ENCODE measurements at regions not wholly inside any gene's neighbourhood (a gene's known extent, or its start where the extent isn't known, plus 50 kb on each side); places are given as distances from the start of the nearest gene placed in this dataset.
A peak's percentile ranks its signal among the peaks of the same experiment; 100 is the strongest.
"Not testable (repeated sequence)": the region's sequence is repeated elsewhere in the genome, so short reads cannot be mapped to it uniquely, and the experiment has no call there.

GRCh38 chr5:58300346-58300895, 159.5 kb downstream of the PLK2 start:
- DNase-seq (ENCODE audit: low read depth, low spot score) = no peak

GRCh38 chr5:58299256-58299655, 160.6 kb downstream of the PLK2 start:
- DNase-seq (ENCODE audit: low read depth, low spot score) = no peak

GRCh38 chr5:58294598-58295305, 165.1 kb downstream of the PLK2 start:
- DNase-seq (ENCODE audit: low read depth, low spot score) = no peak

GRCh38 chr5:58288275-58288674, 171.6 kb downstream of the PLK2 start:
- DNase-seq (ENCODE audit: low read depth, low spot score) = not testable (repeated sequence)

GRCh38 chr5:58286741-58287140, 173.1 kb downstream of the PLK2 start:
- DNase-seq (ENCODE audit: low read depth, low spot score) = no peak

- DNase-seq (ENCODE audit: low read depth, low spot score) = no peak
Observed at GRCh38 chr5:58285900-58286299, 174.0 kb downstream of the PLK2 start.

- no peak for DNase-seq (ENCODE audit: low read depth, low spot score)
Observed at GRCh38 chr5:58284886-58285285, 175.0 kb downstream of the PLK2 start.

GRCh38 chr5:58281189-58281588, 178.7 kb downstream of the PLK2 start:
- no peak for DNase-seq (ENCODE audit: low read depth, low spot score)

- no peak for DNase-seq (ENCODE audit: low read depth, low spot score)
Observed at GRCh38 chr5:58279259-58279658, 180.6 kb downstream of the PLK2 start.

- no peak for DNase-seq (ENCODE audit: low read depth, low spot score)
Observed at GRCh38 chr5:58276431-58276830, 183.5 kb downstream of the PLK2 start.

GRCh38 chr5:58275516-58275915, 184.4 kb downstream of the PLK2 start:
- DNase-seq (ENCODE audit: low read depth, low spot score) = no peak

GRCh38 chr5:58274191-58274590, 185.7 kb downstream of the PLK2 start:
- no peak for DNase-seq (ENCODE audit: low read depth, low spot score)

- DNase-seq (ENCODE audit: low read depth, low spot score) = no peak
Observed at GRCh38 chr5:58273711-58274110, 186.2 kb downstream of the PLK2 start.

- DNase-seq (ENCODE audit: low read depth, low spot score) = no peak
Observed at GRCh38 chr5:58268268-58268667, 191.6 kb downstream of the PLK2 start.

GRCh38 chr5:58266402-58266801, 193.5 kb downstream of the PLK2 start:
- DNase-seq (ENCODE audit: low read depth, low spot score) = no peak

- no peak for DNase-seq (ENCODE audit: low read depth, low spot score)
Observed at GRCh38 chr5:58265246-58265930, 194.5 kb downstream of the PLK2 start.

GRCh38 chr5:58264276-58264675, 195.6 kb downstream of the PLK2 start:
- DNase-seq (ENCODE audit: low read depth, low spot score) = no peak

GRCh38 chr5:58263296-58263695, 196.6 kb downstream of the PLK2 start:
- no peak for DNase-seq (ENCODE audit: low read depth, low spot score)

- DNase-seq (ENCODE audit: low read depth, low spot score) = no peak
Observed at GRCh38 chr5:58262226-58262625, 197.7 kb downstream of the PLK2 start.

GRCh38 chr5:58261605-58262004, 198.3 kb downstream of the PLK2 start:
- DNase-seq (ENCODE audit: low read depth, low spot score) = no peak

GRCh38 chr5:58260243-58260642, 199.6 kb downstream of the PLK2 start:
- DNase-seq (ENCODE audit: low read depth, low spot score) = no peak

- peak; percentile 30 for DNase-seq (ENCODE audit: low read depth, low spot score)
Observed at GRCh38 chr5:58259685-58260152, 200.2 kb downstream of the PLK2 start.
